ENCODE measurements at regions not wholly inside any gene's neighbourhood (a gene's known extent, or its start where the extent isn't known, plus 50 kb on each side); places are given as distances from the start of the nearest gene placed in this dataset.

GRCh38 chr15:52912172-52912571 lies 122.0 kb upstream of the ONECUT1 start:
- TF ChIP-seq CTCF (IDR thresholded peaks at IDR 0.05): no peak
- no peak for TF ChIP-seq POLR2A (IDR thresholded peaks at IDR 0.05)
- no peak for TF ChIP-seq POLR2AphosphoS5 (IDR thresholded peaks at IDR 0.05; ENCODE audit: insufficient read depth in 1 of 2, low read depth in 1 of 2)

All from vagina (tissue), 2 donors.